ENCODE measurements at regions not wholly inside any gene's neighbourhood (a gene's known extent, or its start where the extent isn't known, plus 50 kb on each side); places are given as distances from the start of the nearest gene placed in this dataset.

DNA sequence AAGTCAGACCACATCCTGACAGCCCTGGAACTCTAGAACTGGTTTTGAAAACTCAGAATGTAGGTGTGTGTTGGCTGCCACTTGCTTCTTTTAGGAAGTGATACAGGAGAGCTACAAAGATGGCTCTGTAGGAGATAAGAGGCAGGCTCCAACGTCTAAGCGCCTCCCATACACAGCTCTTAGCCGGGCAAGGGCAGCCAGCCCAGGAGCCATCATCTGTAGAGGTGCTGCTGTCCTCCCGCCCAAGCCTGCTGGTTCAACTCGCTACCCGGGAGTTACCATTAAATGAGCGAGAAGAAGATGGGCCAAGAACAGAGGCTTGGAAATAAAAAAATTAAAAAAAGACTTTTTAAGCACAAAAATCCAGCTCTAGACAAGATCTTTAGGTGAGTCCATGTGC is 61.2 kb upstream of the DIO3 start:
- H3K4me1 Mint-ChIP-seq, result peaks cover 26% of the 10 kb centered on the region
- no peak overlapping the region for H3K27ac ChIP-seq (ENCODE audit: low read depth)
- no peak for DNase-seq (ENCODE audit: low spot score)
- peaks cover 3% of the 10 kb centered on the region; the same call in 1 of the 3 replicates for H3K9me3 Mint-ChIP-seq
- no peaks in the 10 kb centered on the region for H3K27me3 ChIP-seq (ENCODE audit: insufficient read depth)
- no peaks in the 10 kb centered on the region for H3F3A ChIP-seq (replicated peaks; ENCODE audit: low read depth)
- no peaks in the 10 kb centered on the region for H3K79me2 ChIP-seq (replicated peaks; ENCODE audit: insufficient read depth)
- TF ChIP-seq EZH2 (IDR thresholded peaks at IDR 0.05; ENCODE audit: low read depth, unreplicated experiment), result no peak
- no peak for TF ChIP-seq NANOG (IDR thresholded peaks at IDR 0.05; ENCODE audit: borderline replicate concordance)
- no peak for TF ChIP-seq ZNF114 (CRISPR knock-in tag; IDR thresholded peaks at IDR 0.05)
- no peak for TF ChIP-seq CREB1 (CRISPR knock-in tag; IDR thresholded peaks at IDR 0.05; ENCODE audit: low read depth)
- no peak for TF ChIP-seq JUNB (IDR thresholded peaks at IDR 0.05; ENCODE audit: unreplicated experiment)
- TF ChIP-seq POLR2AphosphoS5 (IDR thresholded peaks at IDR 0.05; ENCODE audit: low read depth), result no peak
- TF ChIP-seq EZH2phosphoT487 (IDR thresholded peaks at IDR 0.05; ENCODE audit: unreplicated experiment), result no peak
- no peak for TF ChIP-seq STAT1 (IDR thresholded peaks at IDR 0.05; ENCODE audit: unreplicated experiment)
- TF ChIP-seq, protein P1, sequence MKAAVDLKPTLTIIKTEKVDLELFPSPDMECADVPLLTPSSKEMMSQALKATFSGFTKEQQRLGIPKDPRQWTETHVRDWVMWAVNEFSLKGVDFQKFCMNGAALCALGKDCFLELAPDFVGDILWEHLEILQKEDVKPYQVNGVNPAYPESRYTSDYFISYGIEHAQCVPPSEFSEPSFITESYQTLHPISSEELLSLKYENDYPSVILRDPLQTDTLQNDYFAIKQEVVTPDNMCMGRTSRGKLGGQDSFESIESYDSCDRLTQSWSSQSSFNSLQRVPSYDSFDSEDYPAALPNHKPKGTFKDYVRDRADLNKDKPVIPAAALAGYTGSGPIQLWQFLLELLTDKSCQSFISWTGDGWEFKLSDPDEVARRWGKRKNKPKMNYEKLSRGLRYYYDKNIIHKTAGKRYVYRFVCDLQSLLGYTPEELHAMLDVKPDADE (IDR thresholded peaks at IDR 0.05), result no peak
- TF ChIP-seq, protein P2, sequence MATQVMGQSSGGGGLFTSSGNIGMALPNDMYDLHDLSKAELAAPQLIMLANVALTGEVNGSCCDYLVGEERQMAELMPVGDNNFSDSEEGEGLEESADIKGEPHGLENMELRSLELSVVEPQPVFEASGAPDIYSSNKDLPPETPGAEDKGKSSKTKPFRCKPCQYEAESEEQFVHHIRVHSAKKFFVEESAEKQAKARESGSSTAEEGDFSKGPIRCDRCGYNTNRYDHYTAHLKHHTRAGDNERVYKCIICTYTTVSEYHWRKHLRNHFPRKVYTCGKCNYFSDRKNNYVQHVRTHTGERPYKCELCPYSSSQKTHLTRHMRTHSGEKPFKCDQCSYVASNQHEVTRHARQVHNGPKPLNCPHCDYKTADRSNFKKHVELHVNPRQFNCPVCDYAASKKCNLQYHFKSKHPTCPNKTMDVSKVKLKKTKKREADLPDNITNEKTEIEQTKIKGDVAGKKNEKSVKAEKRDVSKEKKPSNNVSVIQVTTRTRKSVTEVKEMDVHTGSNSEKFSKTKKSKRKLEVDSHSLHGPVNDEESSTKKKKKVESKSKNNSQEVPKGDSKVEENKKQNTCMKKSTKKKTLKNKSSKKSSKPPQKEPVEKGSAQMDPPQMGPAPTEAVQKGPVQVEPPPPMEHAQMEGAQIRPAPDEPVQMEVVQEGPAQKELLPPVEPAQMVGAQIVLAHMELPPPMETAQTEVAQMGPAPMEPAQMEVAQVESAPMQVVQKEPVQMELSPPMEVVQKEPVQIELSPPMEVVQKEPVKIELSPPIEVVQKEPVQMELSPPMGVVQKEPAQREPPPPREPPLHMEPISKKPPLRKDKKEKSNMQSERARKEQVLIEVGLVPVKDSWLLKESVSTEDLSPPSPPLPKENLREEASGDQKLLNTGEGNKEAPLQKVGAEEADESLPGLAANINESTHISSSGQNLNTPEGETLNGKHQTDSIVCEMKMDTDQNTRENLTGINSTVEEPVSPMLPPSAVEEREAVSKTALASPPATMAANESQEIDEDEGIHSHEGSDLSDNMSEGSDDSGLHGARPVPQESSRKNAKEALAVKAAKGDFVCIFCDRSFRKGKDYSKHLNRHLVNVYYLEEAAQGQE (IDR thresholded peaks at IDR 0.05; ENCODE audit: unreplicated experiment), result no peak
- H4K20me1 ChIP-seq (replicated peaks; ENCODE audit: insufficient read depth), result no peaks in the 10 kb centered on the region
- H3K4me2 ChIP-seq, result no peak overlapping the region
- H3K9me2 ChIP-seq (ENCODE audit: insufficient read depth), result no peaks in the 10 kb centered on the region
- peaks cover 13% of the 10 kb centered on the region for H3K27me3 Mint-ChIP-seq (ENCODE audit: insufficient read depth, low read depth, poor library complexity)
- H3K36me3 Mint-ChIP-seq (ENCODE audit: low read depth), result no peaks in the 10 kb centered on the region
- H3K4me3 ChIP-seq, result no peak overlapping the region
- H3K27ac Mint-ChIP-seq, result no peak overlapping the region
- no peak for ATAC-seq
- no peak overlapping the region for H3K4me3 Mint-ChIP-seq
- peaks cover 9% of the 10 kb centered on the region; the same call in 1 of the 2 replicates for H3K4me1 ChIP-seq (ENCODE audit: insufficient read depth)
- no peak overlapping the region for H2AFZ ChIP-seq
- no peaks in the 10 kb centered on the region for H3K36me3 ChIP-seq (ENCODE audit: insufficient read depth)

DNA sequence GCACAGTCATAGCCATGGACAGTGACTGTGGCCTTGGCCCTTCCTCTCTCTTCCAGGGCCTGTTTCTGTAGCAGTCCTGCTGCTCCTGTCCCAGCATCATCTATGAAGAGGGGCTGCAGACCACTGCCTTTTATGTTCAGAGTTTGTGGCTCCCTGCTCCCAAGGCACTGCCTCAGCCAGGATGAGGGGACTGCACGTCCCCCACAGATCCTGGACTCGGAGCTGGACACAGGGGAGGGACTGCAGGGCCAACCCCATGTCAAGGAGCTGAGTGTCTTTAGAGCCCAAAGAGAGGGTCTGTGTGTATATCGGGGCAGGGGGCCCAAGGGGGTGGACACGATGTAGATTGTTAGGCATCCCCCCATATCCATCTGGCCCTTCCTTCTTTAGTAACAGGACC is 60.6 kb upstream of the DIO3 start:
- Histone ChIP-seq H3K79me2 (replicated peaks; ENCODE audit: insufficient read depth) (no peaks in the 10 kb centered on the region), H3K27ac (ENCODE audit: low read depth) (no peak overlapping the region), H3K27me3 (ENCODE audit: insufficient read depth) (no peaks in the 10 kb centered on the region), H3F3A (replicated peaks; ENCODE audit: low read depth) (no peaks in the 10 kb centered on the region), H3K4me1 (ENCODE audit: insufficient read depth) (peaks cover 9% of the 10 kb centered on the region; the same call in 1 of the 2 replicates), H3K36me3 (ENCODE audit: insufficient read depth) (no peaks in the 10 kb centered on the region), H2AFZ (no peak overlapping the region), H3K4me2 (no peak overlapping the region), H3K4me3 (no peak overlapping the region), H4K20me1 (replicated peaks; ENCODE audit: insufficient read depth) (no peaks in the 10 kb centered on the region), H3K9me2 (ENCODE audit: insufficient read depth) (no peaks in the 10 kb centered on the region)
- ATAC-seq, result no peak
- DNase-seq (ENCODE audit: low spot score), result no peak
- Mint-ChIP-seq H3K9me3 (peaks cover 3% of the 10 kb centered on the region; the same call in 1 of the 3 replicates), H3K27me3 (ENCODE audit: insufficient read depth, low read depth, poor library complexity) (peaks cover 13% of the 10 kb centered on the region), H3K4me1 (peaks cover 22% of the 10 kb centered on the region), H3K27ac (no peak overlapping the region), H3K36me3 (ENCODE audit: low read depth) (no peaks in the 10 kb centered on the region), H3K4me3 (no peak overlapping the region)
- TF ChIP-seq JUNB (IDR thresholded peaks at IDR 0.05; ENCODE audit: unreplicated experiment), result no peak
- no peak for TF ChIP-seq ZNF114 (CRISPR knock-in tag; IDR thresholded peaks at IDR 0.05)
- no peak for TF ChIP-seq POLR2AphosphoS5 (IDR thresholded peaks at IDR 0.05; ENCODE audit: low read depth)
- no peak for TF ChIP-seq CREB1 (CRISPR knock-in tag; IDR thresholded peaks at IDR 0.05; ENCODE audit: low read depth)
- TF ChIP-seq, protein P3, sequence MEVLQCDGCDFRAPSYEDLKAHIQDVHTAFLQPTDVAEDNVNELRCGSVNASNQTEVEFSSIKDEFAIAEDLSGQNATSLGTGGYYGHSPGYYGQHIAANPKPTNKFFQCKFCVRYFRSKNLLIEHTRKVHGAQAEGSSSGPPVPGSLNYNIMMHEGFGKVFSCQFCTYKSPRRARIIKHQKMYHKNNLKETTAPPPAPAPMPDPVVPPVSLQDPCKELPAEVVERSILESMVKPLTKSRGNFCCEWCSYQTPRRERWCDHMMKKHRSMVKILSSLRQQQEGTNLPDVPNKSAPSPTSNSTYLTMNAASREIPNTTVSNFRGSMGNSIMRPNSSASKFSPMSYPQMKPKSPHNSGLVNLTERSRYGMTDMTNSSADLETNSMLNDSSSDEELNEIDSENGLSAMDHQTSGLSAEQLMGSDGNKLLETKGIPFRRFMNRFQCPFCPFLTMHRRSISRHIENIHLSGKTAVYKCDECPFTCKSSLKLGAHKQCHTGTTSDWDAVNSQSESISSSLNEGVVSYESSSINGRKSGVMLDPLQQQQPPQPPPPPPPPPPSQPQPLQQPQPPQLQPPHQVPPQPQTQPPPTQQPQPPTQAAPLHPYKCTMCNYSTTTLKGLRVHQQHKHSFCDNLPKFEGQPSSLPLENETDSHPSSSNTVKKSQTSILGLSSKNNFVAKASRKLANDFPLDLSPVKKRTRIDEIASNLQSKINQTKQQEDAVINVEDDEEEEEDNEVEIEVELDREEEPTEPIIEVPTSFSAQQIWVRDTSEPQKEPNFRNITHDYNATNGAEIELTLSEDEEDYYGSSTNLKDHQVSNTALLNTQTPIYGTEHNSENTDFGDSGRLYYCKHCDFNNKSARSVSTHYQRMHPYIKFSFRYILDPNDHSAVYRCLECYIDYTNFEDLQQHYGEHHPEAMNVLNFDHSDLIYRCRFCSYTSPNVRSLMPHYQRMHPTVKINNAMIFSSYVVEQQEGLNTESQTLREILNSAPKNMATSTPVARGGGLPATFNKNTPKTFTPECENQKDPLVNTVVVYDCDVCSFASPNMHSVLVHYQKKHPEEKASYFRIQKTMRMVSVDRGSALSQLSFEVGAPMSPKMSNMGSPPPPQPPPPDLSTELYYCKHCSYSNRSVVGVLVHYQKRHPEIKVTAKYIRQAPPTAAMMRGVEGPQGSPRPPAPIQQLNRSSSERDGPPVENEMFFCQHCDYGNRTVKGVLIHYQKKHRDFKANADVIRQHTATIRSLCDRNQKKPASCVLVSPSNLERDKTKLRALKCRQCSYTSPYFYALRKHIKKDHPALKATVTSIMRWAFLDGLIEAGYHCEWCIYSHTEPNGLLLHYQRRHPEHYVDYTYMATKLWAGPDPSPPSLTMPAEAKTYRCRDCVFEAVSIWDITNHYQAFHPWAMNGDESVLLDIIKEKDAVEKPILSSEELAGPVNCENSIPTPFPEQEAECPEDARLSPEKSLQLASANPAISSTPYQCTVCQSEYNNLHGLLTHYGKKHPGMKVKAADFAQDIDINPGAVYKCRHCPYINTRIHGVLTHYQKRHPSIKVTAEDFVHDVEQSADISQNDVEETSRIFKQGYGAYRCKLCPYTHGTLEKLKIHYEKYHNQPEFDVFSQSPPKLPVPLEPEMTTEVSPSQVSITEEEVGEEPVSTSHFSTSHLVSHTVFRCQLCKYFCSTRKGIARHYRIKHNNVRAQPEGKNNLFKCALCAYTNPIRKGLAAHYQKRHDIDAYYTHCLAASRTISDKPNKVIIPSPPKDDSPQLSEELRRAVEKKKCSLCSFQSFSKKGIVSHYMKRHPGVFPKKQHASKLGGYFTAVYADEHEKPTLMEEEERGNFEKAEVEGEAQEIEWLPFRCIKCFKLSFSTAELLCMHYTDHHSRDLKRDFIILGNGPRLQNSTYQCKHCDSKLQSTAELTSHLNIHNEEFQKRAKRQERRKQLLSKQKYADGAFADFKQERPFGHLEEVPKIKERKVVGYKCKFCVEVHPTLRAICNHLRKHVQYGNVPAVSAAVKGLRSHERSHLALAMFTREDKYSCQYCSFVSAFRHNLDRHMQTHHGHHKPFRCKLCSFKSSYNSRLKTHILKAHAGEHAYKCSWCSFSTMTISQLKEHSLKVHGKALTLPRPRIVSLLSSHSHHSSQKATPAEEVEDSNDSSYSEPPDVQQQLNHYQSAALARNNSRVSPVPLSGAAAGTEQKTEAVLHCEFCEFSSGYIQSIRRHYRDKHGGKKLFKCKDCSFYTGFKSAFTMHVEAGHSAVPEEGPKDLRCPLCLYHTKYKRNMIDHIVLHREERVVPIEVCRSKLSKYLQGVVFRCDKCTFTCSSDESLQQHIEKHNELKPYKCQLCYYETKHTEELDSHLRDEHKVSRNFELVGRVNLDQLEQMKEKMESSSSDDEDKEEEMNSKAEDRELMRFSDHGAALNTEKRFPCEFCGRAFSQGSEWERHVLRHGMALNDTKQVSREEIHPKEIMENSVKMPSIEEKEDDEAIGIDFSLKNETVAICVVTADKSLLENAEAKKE (CRISPR knock-in tag; IDR thresholded peaks at IDR 0.05), result no peak
- TF ChIP-seq EZH2phosphoT487 (IDR thresholded peaks at IDR 0.05; ENCODE audit: unreplicated experiment), result no peak
- no peak for TF ChIP-seq STAT1 (IDR thresholded peaks at IDR 0.05; ENCODE audit: unreplicated experiment)
- TF ChIP-seq NANOG (IDR thresholded peaks at IDR 0.05; ENCODE audit: borderline replicate concordance), result no peak
